Activated B cell treated with CpG ODN at 0.5 μM for 24 hours (primary cell): ENCODE measurements at regions not wholly inside any gene's neighbourhood (a gene's known extent, or its start where the extent isn't known, plus 50 kb on each side); places are given as distances from the start of the nearest gene placed in this dataset.

Experiments
- ATAC-seq: fragments of 200-7000 bp; cut with Tn5 transposase; one replicate; pipeline ENCODE4 v1.10.0; 2021; ENCODE audit warnings: low read depth, mild to moderate bottlenecking, moderate library complexity
- CTCF ChIA-PET: fragments of 350-600 bp; sonication (Branson Sonifier 250); formaldehyde crosslinking; loops from one replicate; lab custom pipeline; 2021; ENCODE audit warnings: antibody characterized with exemption; lab: Charles Lee
- POLR2A ChIA-PET: fragments of 350-600 bp; sonication (Branson Sonifier 250); formaldehyde crosslinking; loops from one replicate; lab custom pipeline; 2021; ENCODE audit warnings: antibody characterized with exemption; lab: Charles Lee
- DNase-seq: peaks from one replicate; pipeline ENCODE4 v3.0.0; 2022
- H3K27ac Mint-ChIP-seq: one replicate; pipeline ENCODE4 v1.8.0; 2020; ENCODE audit warnings: mixed read lengths
- H3K27me3 Mint-ChIP-seq: one replicate; pipeline ENCODE4 v1.8.0; 2021; ENCODE audit warnings: mixed read lengths
- H3K36me3 Mint-ChIP-seq: one replicate; pipeline ENCODE4 v1.8.0; 2021; ENCODE audit warnings: low read depth, mixed read lengths
- H3K4me1 Mint-ChIP-seq: one replicate; pipeline ENCODE4 v1.8.0; 2021; ENCODE audit warnings: mixed read lengths
- H3K4me3 Mint-ChIP-seq: one replicate; pipeline ENCODE4 v1.8.0; 2020; ENCODE audit warnings: mild to moderate bottlenecking, mixed read lengths
- H3K9me3 Mint-ChIP-seq: one replicate; pipeline ENCODE4 v1.8.0; 2020; ENCODE audit warnings: mixed read lengths
- intact Hi-C: fragments of 100-400 bp; cut with micrococcal nuclease; formaldehyde crosslinking; loops from one replicate; pipeline ENCODE4 v1.15.1; 2024
- TF ChIP-seq, protein P1 (sequence below): fragments of 200-600 bp; IDR thresholded peaks from one replicate; pipeline ENCODE4 v1.8.0; 2022; ENCODE audit warnings: antibody characterized with exemption, mild to moderate bottlenecking

DNA sequence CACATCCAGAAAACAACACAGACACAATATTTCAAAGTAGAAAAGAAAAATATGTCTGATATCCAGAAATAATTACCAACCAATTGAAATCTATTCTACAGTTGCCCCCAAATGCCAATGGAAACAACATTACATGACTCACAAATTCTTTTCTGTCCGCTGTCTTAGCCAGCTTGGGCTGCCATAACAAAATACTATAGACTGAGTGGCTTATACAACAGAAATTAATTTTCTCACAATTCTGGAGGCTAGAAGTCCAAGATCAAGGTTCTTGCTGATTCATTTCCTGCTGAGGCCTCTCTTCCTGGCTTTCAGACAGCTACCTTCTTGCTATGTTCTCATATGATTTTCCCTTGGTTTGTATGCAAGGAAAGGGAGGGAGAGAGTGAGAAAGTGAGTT is 698.1 kb downstream of the DHX35 start:
- Mint-ChIP-seq H3K4me3 (no peak overlapping the region), H3K27ac (no peak overlapping the region), H3K27me3 (no peaks in the 10 kb centered on the region), H3K36me3 (no peaks in the 10 kb centered on the region), H3K4me1 (peaks cover 13% of the 10 kb centered on the region), H3K9me3 (no peaks in the 10 kb centered on the region)
- ATAC-seq (no peak), DNase-seq (no peak)
- CTCF ChIA-PET, result interaction anchor here (1.4 kb wide), 1 partner anchor 261 kb away, joined by 3 read pairs; no protein-coding TSS in a partner anchor
- TF ChIP-seq, protein P1, sequence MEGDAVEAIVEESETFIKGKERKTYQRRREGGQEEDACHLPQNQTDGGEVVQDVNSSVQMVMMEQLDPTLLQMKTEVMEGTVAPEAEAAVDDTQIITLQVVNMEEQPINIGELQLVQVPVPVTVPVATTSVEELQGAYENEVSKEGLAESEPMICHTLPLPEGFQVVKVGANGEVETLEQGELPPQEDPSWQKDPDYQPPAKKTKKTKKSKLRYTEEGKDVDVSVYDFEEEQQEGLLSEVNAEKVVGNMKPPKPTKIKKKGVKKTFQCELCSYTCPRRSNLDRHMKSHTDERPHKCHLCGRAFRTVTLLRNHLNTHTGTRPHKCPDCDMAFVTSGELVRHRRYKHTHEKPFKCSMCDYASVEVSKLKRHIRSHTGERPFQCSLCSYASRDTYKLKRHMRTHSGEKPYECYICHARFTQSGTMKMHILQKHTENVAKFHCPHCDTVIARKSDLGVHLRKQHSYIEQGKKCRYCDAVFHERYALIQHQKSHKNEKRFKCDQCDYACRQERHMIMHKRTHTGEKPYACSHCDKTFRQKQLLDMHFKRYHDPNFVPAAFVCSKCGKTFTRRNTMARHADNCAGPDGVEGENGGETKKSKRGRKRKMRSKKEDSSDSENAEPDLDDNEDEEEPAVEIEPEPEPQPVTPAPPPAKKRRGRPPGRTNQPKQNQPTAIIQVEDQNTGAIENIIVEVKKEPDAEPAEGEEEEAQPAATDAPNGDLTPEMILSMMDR, result no peak
- POLR2A ChIA-PET, result no interaction called here
- intact Hi-C loops, result no loop called here

DNA sequence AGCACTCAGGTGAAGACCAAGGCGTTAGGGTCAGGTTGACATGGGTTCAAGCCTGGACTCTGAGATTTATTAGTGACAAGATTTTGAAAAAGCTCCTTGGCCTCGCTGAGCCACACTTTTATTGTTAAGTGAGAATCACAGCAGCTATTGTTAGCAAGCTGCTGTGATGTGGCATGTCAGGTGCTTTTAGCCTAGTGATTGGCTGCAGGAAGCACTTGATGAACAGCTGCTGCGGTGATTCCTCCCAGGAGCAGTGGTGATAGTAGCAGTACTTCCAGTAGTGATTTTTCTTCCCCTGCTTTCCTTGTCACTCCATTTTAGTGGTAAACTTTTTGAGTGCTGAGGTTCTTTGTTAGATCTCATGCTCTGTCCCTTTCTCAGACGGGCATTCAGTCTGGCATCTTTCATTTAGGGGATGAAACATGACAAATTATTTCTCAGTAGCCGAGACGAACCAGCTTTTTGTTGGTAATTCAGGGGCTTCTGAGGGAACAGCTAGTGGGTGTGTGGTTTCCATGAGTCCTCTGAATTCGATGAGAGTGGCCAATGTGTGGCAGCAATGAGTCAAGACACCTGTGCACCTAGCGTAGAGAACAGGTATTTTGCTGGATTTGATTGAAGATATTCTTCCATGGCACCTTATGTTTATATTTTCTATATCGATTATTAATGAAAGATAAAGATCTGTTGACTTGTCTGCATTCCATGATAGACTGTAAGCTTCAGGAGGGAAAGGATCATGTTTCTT is 696.7 kb downstream of the DHX35 start:
- Mint-ChIP-seq H3K27ac (no peak overlapping the region), H3K4me3 (no peak overlapping the region), H3K36me3 (no peaks in the 10 kb centered on the region), H3K9me3 (no peaks in the 10 kb centered on the region), H3K27me3 (no peaks in the 10 kb centered on the region), H3K4me1 (peaks cover 13% of the 10 kb centered on the region)
- ATAC-seq (no peak), DNase-seq (no peak)
- POLR2A ChIA-PET, result no interaction called here
- intact Hi-C loops, result no loop called here
- CTCF ChIA-PET, result interaction anchor here (1.0 kb wide), 1 partner anchor 11 kb away, joined by 4 read pairs; no protein-coding TSS in a partner anchor
- TF ChIP-seq, protein P1, result no peak

DNA sequence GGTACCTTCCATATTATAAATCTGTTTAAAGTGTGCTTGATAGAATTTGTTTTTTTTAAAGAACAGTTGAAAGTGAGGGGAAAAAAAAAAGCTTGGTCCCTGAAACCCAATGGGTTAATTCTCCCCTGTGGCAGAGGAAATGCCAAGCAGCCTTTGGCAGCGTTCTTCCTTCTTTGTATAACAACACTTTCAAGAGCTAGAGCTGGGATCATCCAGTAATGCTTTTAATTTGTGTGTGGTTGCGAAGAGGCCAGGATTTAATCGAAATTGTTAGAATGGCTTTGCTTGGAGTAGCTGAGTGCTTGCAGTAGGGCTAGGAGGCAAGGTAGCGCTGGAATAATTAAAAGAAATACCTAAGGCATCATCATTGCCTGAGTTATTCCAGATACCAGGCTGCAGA is 692.0 kb downstream of the DHX35 start:
- Mint-ChIP-seq H3K4me3 (no peak overlapping the region), H3K27me3 (peaks cover 8% of the 10 kb centered on the region), H3K9me3 (no peaks in the 10 kb centered on the region), H3K27ac (no peak overlapping the region), H3K36me3 (no peaks in the 10 kb centered on the region), H3K4me1 (no peaks in the 10 kb centered on the region)
- TF ChIP-seq, protein P1, result no peak
- POLR2A ChIA-PET, result no interaction called here
- DNase-seq (no peak), ATAC-seq (no peak)
- intact Hi-C loops, result no loop called here
- CTCF ChIA-PET, result no interaction called here

DNA sequence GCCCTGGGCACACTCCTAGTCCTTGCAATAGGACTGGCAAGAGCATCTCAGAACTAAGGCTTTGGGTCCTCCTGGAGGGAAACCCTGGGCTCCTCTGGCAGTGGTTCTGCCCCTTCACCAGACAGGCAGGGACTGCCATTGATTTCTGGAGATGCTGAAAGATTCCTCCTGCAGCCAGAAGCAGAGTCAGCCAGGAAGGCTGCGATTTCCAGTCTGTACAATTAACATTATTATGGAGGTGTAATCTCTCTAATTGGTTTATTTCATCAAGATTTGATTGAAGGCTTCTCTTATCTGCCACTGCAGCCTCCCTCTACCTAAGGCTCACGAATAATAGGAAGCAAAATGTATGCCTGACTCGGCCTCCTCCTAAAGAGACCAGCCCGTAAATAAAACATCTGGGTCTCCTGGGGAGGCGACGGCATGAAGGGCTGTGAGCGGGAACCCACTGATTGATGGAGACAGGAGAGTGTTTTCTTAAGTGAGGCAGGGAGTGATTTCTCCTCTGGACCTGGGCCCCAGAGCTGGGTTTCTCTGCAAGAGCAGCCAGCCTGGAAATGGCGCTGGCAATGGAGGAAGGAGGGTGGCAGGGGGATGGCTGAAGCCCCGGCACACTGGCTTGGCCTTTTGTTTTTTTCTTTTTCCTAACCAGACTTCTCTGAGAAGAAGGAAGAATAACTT is 689.6 kb downstream of the DHX35 start:
- ATAC-seq (no peak), DNase-seq (no peak)
- no peaks in the 10 kb centered on the region for H3K36me3 Mint-ChIP-seq
- no peaks in the 10 kb centered on the region for H3K4me1 Mint-ChIP-seq
- no peaks in the 10 kb centered on the region for H3K9me3 Mint-ChIP-seq
- no peak overlapping the region for H3K4me3 Mint-ChIP-seq
- H3K27ac Mint-ChIP-seq, result no peak overlapping the region
- peaks cover 8% of the 10 kb centered on the region for H3K27me3 Mint-ChIP-seq
- POLR2A ChIA-PET, result no interaction called here
- CTCF ChIA-PET, result no interaction called here
- TF ChIP-seq, protein P1, result no peak
- intact Hi-C loops, result no loop called here

DNA sequence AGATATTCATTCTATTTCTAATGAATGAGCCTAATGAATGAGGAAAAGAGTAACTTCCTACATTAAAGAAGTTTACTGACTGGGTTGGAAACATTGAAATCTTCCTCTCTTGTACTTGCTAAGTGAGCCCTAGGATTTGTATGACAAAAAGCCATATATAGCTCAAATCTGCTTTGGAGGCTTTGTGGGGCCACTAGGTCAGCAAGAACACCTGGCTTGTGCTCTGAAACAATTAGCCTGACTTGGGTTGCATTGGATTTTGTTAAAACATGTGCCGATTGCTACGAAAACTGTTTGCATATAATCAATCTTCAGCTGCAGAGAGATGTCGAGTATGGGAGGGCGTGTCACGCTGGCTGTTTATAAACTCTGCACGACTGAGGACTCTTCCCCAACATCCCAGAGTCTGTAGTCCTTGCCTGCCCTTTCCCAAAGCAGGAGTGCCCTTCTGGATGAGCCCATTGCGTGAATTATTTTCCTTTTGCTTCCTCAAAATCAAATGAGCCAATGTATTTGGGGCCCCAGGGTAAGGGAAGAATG is 684.8 kb downstream of the DHX35 start:
- no peak overlapping the region for H3K27ac Mint-ChIP-seq
- H3K36me3 Mint-ChIP-seq, result no peaks in the 10 kb centered on the region
- POLR2A ChIA-PET, result no interaction called here
- ATAC-seq (no peak), DNase-seq (no peak)
- H3K27me3 Mint-ChIP-seq, result peaks cover 4% of the 10 kb centered on the region
- H3K9me3 Mint-ChIP-seq, result no peaks in the 10 kb centered on the region
- TF ChIP-seq, protein P1, result no peak
- CTCF ChIA-PET, result no interaction called here
- H3K4me1 Mint-ChIP-seq, result no peaks in the 10 kb centered on the region
- intact Hi-C loops, result no loop called here
- H3K4me3 Mint-ChIP-seq, result no peak overlapping the region
